HEK293 (cell line): ENCODE measurements at regions not wholly inside any gene's neighbourhood (a gene's known extent, or its start where the extent isn't known, plus 50 kb on each side); places are given as distances from the start of the nearest gene placed in this dataset.

ENCODE experiments used
- CTCF ChIA-PET: fragments of 350-600 bp; formaldehyde crosslinking; extraction: SDS; loops from one replicate; lab custom pipeline; 2021; ENCODE audit warnings: antibody characterized with exemption; lab: Yijun Ruan, JAX
- POLR2A ChIA-PET: fragments of 300-600 bp; formaldehyde crosslinking; extraction: SDS; loops from one replicate; lab custom pipeline; 2020; ENCODE audit warnings: antibody characterized with exemption, inconsistent platforms; lab: Yijun Ruan, JAX
- H3K27ac ChIP-seq: fragments of 200-500 bp; sonication (Bioruptor generic); 2 replicates; pipeline ENCODE4 v1.5.1; 2014; ENCODE audit warnings: low read depth, low read length, control low read depth, inconsistent platforms; ENCODE audit errors: extremely low read depth
- H3K36me3 ChIP-seq, 2 experiments: fragments of 200-500 bp in 1 of 2; sonication (Bioruptor generic) in 1 of 2; 1 replicate in 1 of 2; 2 replicates in 1 of 2; pipeline ENCODE4 v1.5.1; 2014 to 2017; ENCODE audit warnings: inconsistent platforms in 2 of 2, low read length in 2 of 2; ENCODE audit not compliant: control insufficient read depth in 2 of 2, insufficient read depth in 1 of 2
- H3K4me1 ChIP-seq: fragments of 200-500 bp; sonication (Bioruptor generic); 2 replicates; pipeline ENCODE4 v1.5.1; 2014; ENCODE audit warnings: mild to moderate bottlenecking, low read length, inconsistent platforms; ENCODE audit not compliant: control insufficient read depth, insufficient read depth
- H3K4me3 ChIP-seq: 2 replicates; pipeline ENCODE4 v1.5.1; 2011; ENCODE audit warnings: low read depth, mild to moderate bottlenecking, control low read depth, low read length, moderate library complexity
- H3K9me3 ChIP-seq: fragments of 200-500 bp; sonication (Bioruptor generic); 2 replicates; pipeline ENCODE4 v1.5.1; 2014; ENCODE audit warnings: low read depth, low read length, inconsistent platforms; ENCODE audit not compliant: control insufficient read depth, insufficient read depth
- BCL11B ChIP-seq: fragments of 450-650 bp; formaldehyde crosslinking; IDR thresholded peaks from 2 replicates; pipeline ENCODE4 v1.5.1; 2016; ENCODE audit warnings: low read depth, missing biosample characterization, missing genetic modification characterization
- HOXA7 ChIP-seq: sonication (generic); formaldehyde crosslinking; IDR thresholded peaks from 2 replicates; pipeline ENCODE4 v1.8.1; 2022; ENCODE audit warnings: missing genetic modification reagents, borderline replicate concordance
- PRDM1 ChIP-seq: fragments of 450-650 bp; formaldehyde crosslinking; IDR thresholded peaks from 2 replicates; pipeline ENCODE4; 2016; ENCODE audit warnings: missing biosample characterization, missing genetic modification characterization
- WT1 ChIP-seq: fragments of 450-650 bp; formaldehyde crosslinking; IDR thresholded peaks from 2 replicates; pipeline ENCODE4 v1.5.1; 2016; ENCODE audit warnings: missing biosample characterization, missing genetic modification characterization
- ZBTB1 ChIP-seq: fragments of 450-650 bp; formaldehyde crosslinking; IDR thresholded peaks from 2 replicates; pipeline ENCODE4 v1.5.1; 2016; ENCODE audit warnings: missing biosample characterization, missing genetic modification characterization
- ZNF121 ChIP-seq: fragments of 450-650 bp; formaldehyde crosslinking; IDR thresholded peaks from 2 replicates; pipeline ENCODE4 v1.5.1; 2016; ENCODE audit warnings: missing biosample characterization, missing genetic modification characterization
- ZNF157 ChIP-seq: fragments of 450-650 bp; formaldehyde crosslinking; IDR thresholded peaks from 2 replicates; pipeline ENCODE4 v1.5.1; 2016; ENCODE audit warnings: missing biosample characterization, missing genetic modification characterization
- ZNF184 ChIP-seq: fragments of 450-650 bp; IDR thresholded peaks from 2 replicates; pipeline ENCODE4 v1.5.1; 2018; ENCODE audit warnings: missing biosample characterization, mild to moderate bottlenecking, missing genetic modification characterization
- ZNF394 ChIP-seq: fragments of 450-650 bp; formaldehyde crosslinking; IDR thresholded peaks from 2 replicates; pipeline ENCODE4 v1.5.1; 2016; ENCODE audit warnings: missing biosample characterization, missing genetic modification characterization, mild to moderate bottlenecking, moderate library complexity, borderline replicate concordance
- ZNF514 ChIP-seq: fragments of 450-650 bp; formaldehyde crosslinking; IDR thresholded peaks from 2 replicates; pipeline ENCODE4 v1.5.1; 2016; ENCODE audit warnings: missing biosample characterization, missing genetic modification characterization
- ZNF521 ChIP-seq: fragments of 450-650 bp; formaldehyde crosslinking; IDR thresholded peaks from 2 replicates; pipeline ENCODE4 v1.5.1; 2017; ENCODE audit warnings: missing biosample characterization, mild to moderate bottlenecking, missing genetic modification characterization
- ZNF529 ChIP-seq: fragments of 450-650 bp; formaldehyde crosslinking; IDR thresholded peaks from 2 replicates; pipeline ENCODE4 v1.5.1; 2017; ENCODE audit warnings: missing genetic modification characterization, missing biosample characterization; ENCODE audit not compliant: insufficient replicate concordance
- ZNF555 ChIP-seq: fragments of 450-650 bp; formaldehyde crosslinking; conservative IDR thresholded peaks from 2 replicates; pipeline ENCODE4 v1.5.1; 2017; ENCODE audit warnings: missing biosample characterization, mild to moderate bottlenecking, missing genetic modification characterization, inconsistent platforms
- ZNF621 ChIP-seq: fragments of 450-650 bp; formaldehyde crosslinking; IDR thresholded peaks from 2 replicates; pipeline ENCODE4 v1.5.1; 2017; ENCODE audit warnings: missing biosample characterization, missing genetic modification characterization
- ZNF639 ChIP-seq: fragments of 450-650 bp; formaldehyde crosslinking; IDR thresholded peaks from 2 replicates; pipeline ENCODE4 v1.5.1; 2016; ENCODE audit warnings: missing biosample characterization, missing genetic modification characterization
- ZNF658 ChIP-seq: fragments of 450-650 bp; formaldehyde crosslinking; IDR thresholded peaks from 2 replicates; pipeline ENCODE4; 2016; ENCODE audit warnings: missing biosample characterization, missing genetic modification characterization
- TF ChIP-seq, protein P1 (sequence below): fragments of 450-650 bp; formaldehyde crosslinking; IDR thresholded peaks from 2 replicates; pipeline ENCODE4 v1.5.0; 2017; ENCODE audit warnings: missing biosample characterization, missing genetic modification characterization, borderline replicate concordance
- TF ChIP-seq, protein P2 (sequence below): fragments of 450-650 bp; formaldehyde crosslinking; IDR thresholded peaks from 2 replicates; pipeline ENCODE4 v1.5.1; 2016; ENCODE audit warnings: missing biosample characterization, missing genetic modification characterization
- TF ChIP-seq, protein P3 (sequence below): fragments of 450-650 bp; formaldehyde crosslinking; IDR thresholded peaks from 2 replicates; pipeline ENCODE4; 2016; ENCODE audit warnings: missing biosample characterization, missing genetic modification characterization
- TF ChIP-seq, protein P4 (sequence below): fragments of 450-650 bp; formaldehyde crosslinking; IDR thresholded peaks from 2 replicates; pipeline ENCODE4 v1.5.1; 2017; ENCODE audit warnings: missing biosample characterization, missing genetic modification characterization

GRCh38 chr11:116698080-116698479 lies 74.7 kb downstream of the BUD13 start:
- ChIA-PET CTCF (no interaction called here), POLR2A (no interaction called here)
- no peaks in the 10 kb centered on the region for H3K4me1 ChIP-seq
- H3K36me3 ChIP-seq: no peaks in the 10 kb centered on the region
- no peak overlapping the region for H3K27ac ChIP-seq
- no peak for TF ChIP-seq ZNF121 (tag by site-specific recombination)
- TF ChIP-seq ZNF639 (tag by site-specific recombination): no peak
- no peak for TF ChIP-seq ZNF658
- no peak for TF ChIP-seq ZNF529 (tag by site-specific recombination)
- TF ChIP-seq, protein P1, sequence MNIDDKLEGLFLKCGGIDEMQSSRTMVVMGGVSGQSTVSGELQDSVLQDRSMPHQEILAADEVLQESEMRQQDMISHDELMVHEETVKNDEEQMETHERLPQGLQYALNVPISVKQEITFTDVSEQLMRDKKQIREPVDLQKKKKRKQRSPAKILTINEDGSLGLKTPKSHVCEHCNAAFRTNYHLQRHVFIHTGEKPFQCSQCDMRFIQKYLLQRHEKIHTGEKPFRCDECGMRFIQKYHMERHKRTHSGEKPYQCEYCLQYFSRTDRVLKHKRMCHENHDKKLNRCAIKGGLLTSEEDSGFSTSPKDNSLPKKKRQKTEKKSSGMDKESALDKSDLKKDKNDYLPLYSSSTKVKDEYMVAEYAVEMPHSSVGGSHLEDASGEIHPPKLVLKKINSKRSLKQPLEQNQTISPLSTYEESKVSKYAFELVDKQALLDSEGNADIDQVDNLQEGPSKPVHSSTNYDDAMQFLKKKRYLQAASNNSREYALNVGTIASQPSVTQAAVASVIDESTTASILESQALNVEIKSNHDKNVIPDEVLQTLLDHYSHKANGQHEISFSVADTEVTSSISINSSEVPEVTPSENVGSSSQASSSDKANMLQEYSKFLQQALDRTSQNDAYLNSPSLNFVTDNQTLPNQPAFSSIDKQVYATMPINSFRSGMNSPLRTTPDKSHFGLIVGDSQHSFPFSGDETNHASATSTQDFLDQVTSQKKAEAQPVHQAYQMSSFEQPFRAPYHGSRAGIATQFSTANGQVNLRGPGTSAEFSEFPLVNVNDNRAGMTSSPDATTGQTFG (tag by site-specific recombination): no peak
- TF ChIP-seq ZBTB1 (tag by site-specific recombination): no peak
- TF ChIP-seq ZNF157: no peak
- TF ChIP-seq, protein P2, sequence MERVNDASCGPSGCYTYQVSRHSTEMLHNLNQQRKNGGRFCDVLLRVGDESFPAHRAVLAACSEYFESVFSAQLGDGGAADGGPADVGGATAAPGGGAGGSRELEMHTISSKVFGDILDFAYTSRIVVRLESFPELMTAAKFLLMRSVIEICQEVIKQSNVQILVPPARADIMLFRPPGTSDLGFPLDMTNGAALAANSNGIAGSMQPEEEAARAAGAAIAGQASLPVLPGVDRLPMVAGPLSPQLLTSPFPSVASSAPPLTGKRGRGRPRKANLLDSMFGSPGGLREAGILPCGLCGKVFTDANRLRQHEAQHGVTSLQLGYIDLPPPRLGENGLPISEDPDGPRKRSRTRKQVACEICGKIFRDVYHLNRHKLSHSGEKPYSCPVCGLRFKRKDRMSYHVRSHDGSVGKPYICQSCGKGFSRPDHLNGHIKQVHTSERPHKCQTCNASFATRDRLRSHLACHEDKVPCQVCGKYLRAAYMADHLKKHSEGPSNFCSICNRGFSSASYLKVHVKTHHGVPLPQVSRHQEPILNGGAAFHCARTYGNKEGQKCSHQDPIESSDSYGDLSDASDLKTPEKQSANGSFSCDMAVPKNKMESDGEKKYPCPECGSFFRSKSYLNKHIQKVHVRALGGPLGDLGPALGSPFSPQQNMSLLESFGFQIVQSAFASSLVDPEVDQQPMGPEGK (tag by site-specific recombination): no peak
- TF ChIP-seq, protein P3, sequence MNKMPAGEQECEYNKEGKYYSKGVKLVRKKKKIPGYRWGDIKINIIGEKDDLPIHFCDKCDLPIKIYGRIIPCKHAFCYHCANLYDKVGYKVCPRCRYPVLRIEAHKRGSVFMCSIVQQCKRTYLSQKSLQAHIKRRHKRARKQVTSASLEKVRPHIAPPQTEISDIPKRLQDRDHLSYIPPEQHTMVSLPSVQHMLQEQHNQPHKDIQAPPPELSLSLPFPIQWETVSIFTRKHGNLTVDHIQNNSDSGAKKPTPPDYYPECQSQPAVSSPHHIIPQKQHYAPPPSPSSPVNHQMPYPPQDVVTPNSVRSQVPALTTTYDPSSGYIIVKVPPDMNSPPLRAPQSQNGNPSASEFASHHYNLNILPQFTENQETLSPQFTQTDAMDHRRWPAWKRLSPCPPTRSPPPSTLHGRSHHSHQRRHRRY (tag by site-specific recombination): no peak
- no peak for TF ChIP-seq BCL11B
- TF ChIP-seq ZNF394 (tag by site-specific recombination): no peak
- TF ChIP-seq ZNF514: no peak
- TF ChIP-seq, protein P4, sequence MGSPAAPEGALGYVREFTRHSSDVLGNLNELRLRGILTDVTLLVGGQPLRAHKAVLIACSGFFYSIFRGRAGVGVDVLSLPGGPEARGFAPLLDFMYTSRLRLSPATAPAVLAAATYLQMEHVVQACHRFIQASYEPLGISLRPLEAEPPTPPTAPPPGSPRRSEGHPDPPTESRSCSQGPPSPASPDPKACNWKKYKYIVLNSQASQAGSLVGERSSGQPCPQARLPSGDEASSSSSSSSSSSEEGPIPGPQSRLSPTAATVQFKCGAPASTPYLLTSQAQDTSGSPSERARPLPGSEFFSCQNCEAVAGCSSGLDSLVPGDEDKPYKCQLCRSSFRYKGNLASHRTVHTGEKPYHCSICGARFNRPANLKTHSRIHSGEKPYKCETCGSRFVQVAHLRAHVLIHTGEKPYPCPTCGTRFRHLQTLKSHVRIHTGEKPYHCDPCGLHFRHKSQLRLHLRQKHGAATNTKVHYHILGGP (tag by site-specific recombination): no peak
- no peak for TF ChIP-seq ZNF555 (tag by site-specific recombination)
- TF ChIP-seq ZNF621 (tag by site-specific recombination): no peak
- no peak for TF ChIP-seq WT1 (tag by site-specific recombination)
- TF ChIP-seq ZNF521 (tag by site-specific recombination): no peak
- no peak for TF ChIP-seq ZNF184 (tag by site-specific recombination)
- TF ChIP-seq PRDM1 (tag by site-specific recombination): no peak
- no peak for TF ChIP-seq HOXA7 (CRISPR knock-in tag)
- no peaks in the 10 kb centered on the region for H3K9me3 ChIP-seq
- H3K4me3 ChIP-seq: no peak overlapping the region
